Endothelial cell of umbilical vein (primary cell): ENCODE measurements at regions not wholly inside any gene's neighbourhood (a gene's known extent, or its start where the extent isn't known, plus 50 kb on each side); places are given as distances from the start of the nearest gene placed in this dataset.

ENCODE experiments used
- BruUV-seq: library from RNA; stranded (reverse); fragments of 400-500 nt; replicated peaks from 2 replicates; lab custom pipeline; 2021; lab: Mats Ljungman, UMichigan
- CTCF ChIA-PET: fragments of 300-600, 350-600 bp; sonication (Branson Sonifier 250); formaldehyde crosslinking; loops from one replicate; lab custom pipeline; 2021; ENCODE audit warnings: antibody characterized with exemption, inconsistent platforms; lab: Charles Lee
- POLR2A ChIA-PET: fragments of 300-600, 350-600 bp; sonication (Branson Sonifier 250); formaldehyde crosslinking; loops from one replicate; lab custom pipeline; 2021; ENCODE audit warnings: antibody characterized with exemption, inconsistent platforms; lab: Charles Lee
- DNase-seq: peaks from one replicate; pipeline ENCODE4 v3.0.0-alpha.2; 2011; ENCODE audit warnings: low read depth, low spot score
- FAIRE-seq: peaks from 2 replicates; lab custom pipeline; 2011; peaks lifted over from hg19 to GRCh38; lab: Jason Lieb, UNC
- H2AFZ ChIP-seq: 2 replicates; pipeline ENCODE4 v1.6.0; 2012; ENCODE audit warnings: low read depth, low read length, control low read depth, inconsistent platforms
- H3K27ac ChIP-seq: 2 replicates; pipeline ENCODE4 v1.5.1; 2011; ENCODE audit warnings: low read depth, mild to moderate bottlenecking, control low read depth, low read length, moderate library complexity; ENCODE audit not compliant: insufficient read depth
- H3K27me3 ChIP-seq, 2 experiments: 2 replicates each; pipeline versions ENCODE4 v1.6.0 to v1.6.1; 2011; ENCODE audit warnings: low read length in 2 of 2, mixed read lengths in 1 of 2; ENCODE audit not compliant: control insufficient read depth in 2 of 2, insufficient read depth in 2 of 2
- H3K36me3 ChIP-seq, 2 experiments: 2 replicates in 1 of 2; 3 replicates in 1 of 2; pipeline ENCODE4 v1.5.1; 2011; ENCODE audit warnings: low read length in 2 of 2, mild to moderate bottlenecking in 1 of 2, moderate library complexity in 1 of 2; ENCODE audit not compliant: control insufficient read depth in 2 of 2, insufficient read depth in 2 of 2; ENCODE audit errors: extremely low read depth in 1 of 2
- H3K4me1 ChIP-seq: 3 replicates; pipeline ENCODE4 v1.5.1; 2011; ENCODE audit warnings: mild to moderate bottlenecking, low read length; ENCODE audit not compliant: control insufficient read depth, insufficient read depth; ENCODE audit errors: extremely low read depth
- H3K4me2 ChIP-seq: 2 replicates; pipeline ENCODE4 v1.6.1; 2011; ENCODE audit warnings: low read length, control low read depth, mixed read lengths; ENCODE audit not compliant: insufficient read depth
- H3K4me3 ChIP-seq, 3 experiments: fragments of 200-600 bp in 1 of 3; sonication (generic), shearing (Covaris generic) in 1 of 3; replicated peaks in 1 of 3; 2 replicates each; pipeline ENCODE4 v1.5.1; 2011 to 2016; ENCODE audit warnings: control low read depth in 3 of 3, low read length in 3 of 3, mild to moderate bottlenecking in 2 of 3, inconsistent platforms in 1 of 3, low read depth in 1 of 3, moderate library complexity in 1 of 3; ENCODE audit not compliant: insufficient read depth in 1 of 3
- H3K79me2 ChIP-seq: 2 replicates; pipeline ENCODE4 v1.6.0; 2012; ENCODE audit warnings: low read length, inconsistent platforms; ENCODE audit not compliant: control insufficient read depth, insufficient read depth
- H3K9ac ChIP-seq: replicated peaks from 2 replicates; pipeline ENCODE3; 2011; ENCODE audit warnings: low read length, control low read depth; ENCODE audit not compliant: insufficient read depth; ENCODE audit errors: extremely low read depth
- H3K9me1 ChIP-seq: replicated peaks from 3 replicates; pipeline ENCODE4 v1.6.0; 2011; ENCODE audit warnings: mild to moderate bottlenecking, low read length; ENCODE audit not compliant: control insufficient read depth, insufficient read depth; ENCODE audit errors: extremely low read depth
- H3K9me3 ChIP-seq: replicated peaks from 2 replicates; pipeline ENCODE4 v1.5.1; 2012; ENCODE audit warnings: low read length, inconsistent platforms; ENCODE audit not compliant: control insufficient read depth, insufficient read depth
- H4K20me1 ChIP-seq: replicated peaks from 2 replicates; pipeline ENCODE3; 2011; ENCODE audit warnings: mild to moderate bottlenecking, low read length; ENCODE audit not compliant: control insufficient read depth, insufficient read depth; ENCODE audit errors: extremely low read depth
- EZH2 ChIP-seq: IDR thresholded peaks from 2 replicates; pipeline ENCODE4 v1.6.1; 2012; ENCODE audit warnings: borderline replicate concordance, low read depth, mild to moderate bottlenecking, moderate library complexity, low read length, inconsistent platforms; ENCODE audit not compliant: severe bottlenecking
- FOS ChIP-seq: IDR thresholded peaks from 2 replicates; pipeline ENCODE4 v1.6.1; 2011; ENCODE audit warnings: mild to moderate bottlenecking, low read length, moderate library complexity, borderline replicate concordance; ENCODE audit not compliant: insufficient read depth
- GATA2 ChIP-seq: IDR thresholded peaks from 2 replicates; pipeline ENCODE4 v1.7.0; 2011; ENCODE audit warnings: low read depth, mild to moderate bottlenecking, moderate library complexity, mixed read lengths, low read length; ENCODE audit not compliant: insufficient read length, insufficient read depth
- JUN ChIP-seq: IDR thresholded peaks from 2 replicates; pipeline ENCODE4 v1.6.1; 2011; ENCODE audit warnings: borderline replicate concordance, low read depth; ENCODE audit not compliant: insufficient read length, insufficient read depth
- MAX ChIP-seq: IDR thresholded peaks from 2 replicates; pipeline ENCODE4 v1.6.1; 2011; ENCODE audit not compliant: insufficient read depth, insufficient read length
- MYC ChIP-seq: IDR thresholded peaks from one replicate; pipeline ENCODE4 v1.6.1; 2011; ENCODE audit warnings: mild to moderate bottlenecking, low read depth, low read length
- POLR2A ChIP-seq: IDR thresholded peaks from 2 replicates; pipeline ENCODE4 v1.6.1; 2012; ENCODE audit warnings: low read depth, mild to moderate bottlenecking, control low read depth, low read length
- POLR2AphosphoS5 ChIP-seq: IDR thresholded peaks from 2 replicates; pipeline ENCODE4 v1.6.1; 2012; ENCODE audit warnings: low read depth, mild to moderate bottlenecking, control low read depth, low read length, moderate library complexity; ENCODE audit not compliant: insufficient read depth
- dilution Hi-C: fragments of 300-500 bp; cut with MboI; formaldehyde crosslinking; loops from one replicate; pipeline ENCODE4 v1.15.0; 2019; ENCODE audit warnings: low sequenced_read_pairs; ENCODE audit not compliant: extremely low pct_ligation_motif_present
- intact Hi-C: fragments of 100-400 bp; cut with micrococcal nuclease; formaldehyde crosslinking; loops from one replicate; pipeline ENCODE4 v1.10.0; 2022
- TF ChIP-seq, protein P1 (sequence below), 2 donors: IDR thresholded peaks; 1 replicate in 1 of 2; 2 replicates in 1 of 2; pipeline ENCODE4 v1.5.1; 2011; ENCODE audit warnings: low read length in 2 of 2, mild to moderate bottlenecking in 2 of 2, moderate library complexity in 2 of 2, control low read depth in 1 of 2, inconsistent platforms in 1 of 2, low read depth in 1 of 2; ENCODE audit not compliant: insufficient read depth in 1 of 2; ENCODE audit errors: extremely low read depth in 1 of 2

- FAIRE-seq (no peak), DNase-seq (no peak)
- no peaks in the 10 kb centered on the region for H3K9me3 ChIP-seq
- no peaks in the 10 kb centered on the region for H3K4me1 ChIP-seq
- no TSS peak for BruUV-seq
- intact Hi-C loops (no loop called here), dilution Hi-C loops (no loop called here)
- TF ChIP-seq, protein P1, sequence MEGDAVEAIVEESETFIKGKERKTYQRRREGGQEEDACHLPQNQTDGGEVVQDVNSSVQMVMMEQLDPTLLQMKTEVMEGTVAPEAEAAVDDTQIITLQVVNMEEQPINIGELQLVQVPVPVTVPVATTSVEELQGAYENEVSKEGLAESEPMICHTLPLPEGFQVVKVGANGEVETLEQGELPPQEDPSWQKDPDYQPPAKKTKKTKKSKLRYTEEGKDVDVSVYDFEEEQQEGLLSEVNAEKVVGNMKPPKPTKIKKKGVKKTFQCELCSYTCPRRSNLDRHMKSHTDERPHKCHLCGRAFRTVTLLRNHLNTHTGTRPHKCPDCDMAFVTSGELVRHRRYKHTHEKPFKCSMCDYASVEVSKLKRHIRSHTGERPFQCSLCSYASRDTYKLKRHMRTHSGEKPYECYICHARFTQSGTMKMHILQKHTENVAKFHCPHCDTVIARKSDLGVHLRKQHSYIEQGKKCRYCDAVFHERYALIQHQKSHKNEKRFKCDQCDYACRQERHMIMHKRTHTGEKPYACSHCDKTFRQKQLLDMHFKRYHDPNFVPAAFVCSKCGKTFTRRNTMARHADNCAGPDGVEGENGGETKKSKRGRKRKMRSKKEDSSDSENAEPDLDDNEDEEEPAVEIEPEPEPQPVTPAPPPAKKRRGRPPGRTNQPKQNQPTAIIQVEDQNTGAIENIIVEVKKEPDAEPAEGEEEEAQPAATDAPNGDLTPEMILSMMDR (IDR thresholded peaks at IDR 0.05; ENCODE audit: extremely low read depth in 1 of 2, insufficient read depth in 1 of 2, low read depth in 1 of 2, low read length in 2 of 2): no peak
- TF ChIP-seq GATA2 (no peak), JUN (no peak), MYC (no peak), EZH2 (no peak), FOS (no peak), POLR2AphosphoS5 (no peak), POLR2A (no peak), MAX (no peak)
- ChIA-PET POLR2A (no interaction called here), CTCF (no interaction called here)
- no peaks in the 10 kb centered on the region for H3K27me3 ChIP-seq
- no peak overlapping the region for H3K9ac ChIP-seq
- no peak overlapping the region for H3K27ac ChIP-seq
- H3K9me1 ChIP-seq: no peaks in the 10 kb centered on the region
- H3K4me3 ChIP-seq: no peak overlapping the region
- H3K4me2 ChIP-seq: no peak overlapping the region
- no peaks in the 10 kb centered on the region for H3K36me3 ChIP-seq
- H2AFZ ChIP-seq: no peak overlapping the region
- no peaks in the 10 kb centered on the region for H3K79me2 ChIP-seq
- no peaks in the 10 kb centered on the region for H4K20me1 ChIP-seq
These were observed 829.2 kb upstream of the ACVR2A start for GRCh38 chr2:147015591-147015990.
